ENCODE measurements at regions not wholly inside any gene's neighbourhood (a gene's known extent, or its start where the extent isn't known, plus 50 kb on each side); places are given as distances from the start of the nearest gene placed in this dataset.

DNA sequence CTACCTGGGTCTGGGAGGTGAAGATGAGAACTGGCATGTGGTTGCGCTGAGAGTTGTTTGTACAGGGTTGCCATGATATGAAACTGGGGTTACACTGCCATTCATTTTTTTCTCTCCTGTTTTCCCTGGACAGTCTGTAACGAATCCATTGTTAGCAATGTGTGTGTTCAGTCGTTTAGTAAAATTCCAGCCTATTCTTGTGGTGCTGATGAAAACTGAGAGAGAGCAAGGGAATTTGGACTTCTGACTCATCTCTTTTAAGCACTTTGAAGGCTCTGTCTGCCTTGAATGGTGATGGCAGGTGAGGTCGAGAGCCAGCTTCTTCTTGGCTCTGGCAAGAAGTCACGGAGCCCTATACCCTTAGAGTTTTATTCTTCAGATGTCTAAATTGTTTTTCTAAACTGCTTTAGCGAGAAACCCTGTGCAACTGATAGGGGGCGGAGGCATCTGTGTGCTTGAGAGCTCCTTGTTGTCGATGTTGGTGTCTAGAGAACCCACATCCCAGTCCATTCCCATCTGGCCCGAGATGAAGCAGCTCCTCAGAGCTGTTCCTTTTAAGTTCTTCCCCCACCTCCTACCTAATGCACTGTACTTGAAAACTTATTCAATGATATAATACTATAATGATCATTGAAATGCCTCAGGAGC lies 204.4 kb downstream of the TMX1 start:
- no peak for DNase-seq (ENCODE audit: low read depth in 1 of 2, low spot score in 1 of 2)
- TF ChIP-seq CTCF (IDR thresholded peaks at IDR 0.05; ENCODE audit: insufficient read depth, low read length) = no peak
- no peak for TF ChIP-seq GABPA (IDR thresholded peaks at IDR 0.05; ENCODE audit: low read depth)
- no peak for TF ChIP-seq POLR2AphosphoS5 (IDR thresholded peaks at IDR 0.05; ENCODE audit: low read depth)
- TF ChIP-seq SPI1 (IDR thresholded peaks at IDR 0.05; ENCODE audit: borderline replicate concordance, low read depth) = no peak
- TF ChIP-seq REST (IDR thresholded peaks at IDR 0.05; ENCODE audit: insufficient replicate concordance, low read depth) = no peak

DNA sequence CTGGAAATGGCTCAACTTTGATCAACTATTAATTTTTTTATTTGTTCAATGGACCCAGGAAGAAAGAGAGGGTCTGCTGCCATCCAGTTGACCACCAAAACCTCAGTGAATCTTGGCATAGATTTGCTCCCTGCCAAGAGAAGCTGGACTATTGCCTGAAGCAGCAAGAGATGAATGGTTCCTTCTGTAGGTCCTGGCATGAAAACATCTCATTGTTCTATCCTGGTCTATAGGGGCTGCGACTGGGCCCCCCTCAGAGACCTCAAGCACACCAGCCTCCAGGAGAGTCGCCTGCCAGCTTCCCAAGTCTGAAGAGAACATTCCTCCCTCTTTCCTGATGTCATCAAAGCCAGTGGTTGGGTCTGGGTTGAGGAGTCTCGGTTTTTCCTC lies 204.9 kb downstream of the TMX1 start:
- no peak overlapping the region for H3K4me3 ChIP-seq (replicated peaks; ENCODE audit: insufficient read depth, low read length)
- no peak overlapping the region for H3K27ac ChIP-seq (replicated peaks)
- no peak for DNase-seq (ENCODE audit: low read depth in 1 of 2, low spot score in 1 of 2)
- H3K27me3 ChIP-seq (ENCODE audit: insufficient read depth, poor library complexity, severe bottlenecking) = no peaks in the 10 kb centered on the region
- TF ChIP-seq CTCF (IDR thresholded peaks at IDR 0.05; ENCODE audit: insufficient read depth, low read length) = no peak

More for the DNA sequence above, 204.4 kb downstream of the TMX1 start:
- H3K27ac ChIP-seq (replicated peaks) = no peak overlapping the region
- no peaks in the 10 kb centered on the region for H3K27me3 ChIP-seq (ENCODE audit: insufficient read depth, poor library complexity, severe bottlenecking)
- no peak overlapping the region for H3K4me3 ChIP-seq (replicated peaks; ENCODE audit: insufficient read depth, low read length)

- TF ChIP-seq REST (IDR thresholded peaks at IDR 0.05; ENCODE audit: insufficient replicate concordance, low read depth) (no peak), GABPA (IDR thresholded peaks at IDR 0.05; ENCODE audit: low read depth) (no peak)
- no peak overlapping the region for H3K27ac ChIP-seq (replicated peaks)
- H3K27me3 ChIP-seq (ENCODE audit: insufficient read depth, poor library complexity, severe bottlenecking) = no peaks in the 10 kb centered on the region
- H3K4me3 ChIP-seq (replicated peaks; ENCODE audit: insufficient read depth, low read length) = no peak overlapping the region
- DNase-seq (ENCODE audit: low read depth in 1 of 2, low spot score in 1 of 2) = no peak
Measured at GRCh38 chr14:51446771-51447170, 204.9 kb upstream of the FRMD6 start.

GRCh38 chr14:51447411-51447810 lies 204.3 kb upstream of the FRMD6 start:
- no peak for DNase-seq (ENCODE audit: low read depth in 1 of 2, low spot score in 1 of 2)
- H3K4me3 ChIP-seq (replicated peaks; ENCODE audit: insufficient read depth, low read length) = no peak overlapping the region
- H3K27me3 ChIP-seq (ENCODE audit: insufficient read depth, poor library complexity, severe bottlenecking) = no peaks in the 10 kb centered on the region
- TF ChIP-seq CTCF (IDR thresholded peaks at IDR 0.05; ENCODE audit: insufficient read depth, low read length) (no peak), SPI1 (IDR thresholded peaks at IDR 0.05; ENCODE audit: borderline replicate concordance, low read depth) (no peak), GABPA (IDR thresholded peaks at IDR 0.05; ENCODE audit: low read depth) (no peak), REST (IDR thresholded peaks at IDR 0.05; ENCODE audit: insufficient replicate concordance, low read depth) (no peak), POLR2AphosphoS5 (IDR thresholded peaks at IDR 0.05; ENCODE audit: low read depth) (no peak)
- H3K27ac ChIP-seq (replicated peaks) = no peak overlapping the region
